SK-N-SH treated with all-trans-retinoic acid at 6 μM for 48 hours (cell line): ENCODE measurements at regions not wholly inside any gene's neighbourhood (a gene's known extent, or its start where the extent isn't known, plus 50 kb on each side); places are given as distances from the start of the nearest gene placed in this dataset.

Experiments
- RARB ChIP-seq: fragments of 250-450 bp; sonication (Bioruptor Pico); IDR thresholded peaks from 2 replicates; pipeline ENCODE4 v1.8.0; 2021; ENCODE audit warnings: mild to moderate bottlenecking, moderate library complexity
- TOX ChIP-seq: fragments of 250-450 bp; sonication (Bioruptor Pico); IDR thresholded peaks from 2 replicates; pipeline ENCODE4 v1.8.0; 2021; ENCODE audit warnings: mild to moderate bottlenecking, moderate library complexity, borderline replicate concordance
- ZNF70 ChIP-seq: fragments of 450-650 bp; formaldehyde crosslinking; IDR thresholded peaks from 2 replicates; pipeline ENCODE4 v1.5.0; 2020; ENCODE audit warnings: mild to moderate bottlenecking, moderate library complexity

DNA sequence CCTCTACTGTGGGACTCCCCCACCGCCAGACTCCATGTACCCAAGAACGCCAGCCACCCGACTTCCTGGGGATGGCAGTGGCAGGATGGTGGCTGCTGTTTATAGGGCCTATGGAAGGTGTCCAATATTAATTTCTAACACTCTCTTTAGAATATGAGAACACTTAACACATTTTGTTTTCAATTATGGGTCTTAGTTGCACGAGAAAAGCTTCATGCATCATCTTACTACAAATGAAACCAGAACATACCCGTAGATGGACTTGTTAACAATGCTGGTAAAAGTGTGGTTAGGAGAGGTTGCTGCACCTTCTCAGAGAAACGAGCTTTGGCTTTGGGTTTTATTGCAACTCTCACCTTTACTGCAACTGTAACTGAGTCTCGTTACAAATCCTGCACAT lies 335.6 kb upstream of the ID2 start:
- no peak for TF ChIP-seq RARB (CRISPR knock-in tag)
- no peak for TF ChIP-seq TOX (CRISPR knock-in tag)
- no peak for TF ChIP-seq ZNF70 (CRISPR knock-in tag)
